Neural cell (in vitro differentiated cells): ENCODE measurements at regions not wholly inside any gene's neighbourhood (a gene's known extent, or its start where the extent isn't known, plus 50 kb on each side); places are given as distances from the start of the nearest gene placed in this dataset.

Source experiments
- H2AFZ ChIP-seq: fragments of 200-600, 300-800 bp; sonication (generic), shearing (Covaris generic); 2 replicates; pipeline ENCODE4 v1.6.0; 2014; ENCODE audit warnings: low read depth, mild to moderate bottlenecking, antibody characterized with exemption, low read length, moderate library complexity
- H3F3A ChIP-seq: fragments of 200-600 bp; shearing (Covaris generic); 2 replicates; pipeline ENCODE4 v1.6.1; 2016; ENCODE audit warnings: mild to moderate bottlenecking, moderate library complexity, mixed read lengths, antibody characterized with exemption, low read length; ENCODE audit not compliant: insufficient read depth, poor library complexity, severe bottlenecking
- H3K27ac ChIP-seq: fragments of 200-600, 300-800 bp; sonication (generic), shearing (Covaris generic); 2 replicates; pipeline ENCODE4 v1.5.1; 2014; ENCODE audit warnings: mild to moderate bottlenecking, low read length, moderate library complexity
- H3K27me3 ChIP-seq: fragments of 300-800, 200-600 bp; sonication (generic), shearing (Covaris generic); 2 replicates; pipeline ENCODE4 v1.6.0; 2014; ENCODE audit warnings: mild to moderate bottlenecking, low read depth, low read length, moderate library complexity; ENCODE audit not compliant: insufficient read depth
- H3K36me3 ChIP-seq: fragments of 300-800, 200-600 bp; sonication (generic), shearing (Covaris generic); 2 replicates; pipeline ENCODE4 v1.5.1; 2014; ENCODE audit warnings: mild to moderate bottlenecking, antibody characterized with exemption, low read length, moderate library complexity; ENCODE audit not compliant: insufficient read depth
- H3K4me2 ChIP-seq: fragments of 300-800, 200-600 bp; sonication (generic), shearing (Covaris generic); 2 replicates; pipeline ENCODE4 v1.6.0; 2014; ENCODE audit warnings: mild to moderate bottlenecking, low read length
- H3K4me3 ChIP-seq: fragments of 300-800, 200-600 bp; sonication (generic), shearing (Covaris generic); 2 replicates; pipeline ENCODE4 v1.5.1; 2014; ENCODE audit warnings: mild to moderate bottlenecking, low read length, moderate library complexity
- H3K79me2 ChIP-seq: fragments of 200-600 bp; shearing (Covaris generic); replicated peaks from 2 replicates; pipeline ENCODE4 v1.6.0; 2014; ENCODE audit warnings: mild to moderate bottlenecking, low read length, moderate library complexity; ENCODE audit not compliant: insufficient read depth
- H3K9ac ChIP-seq: fragments of 300-800, 200-600 bp; sonication (generic), shearing (Covaris generic); 2 replicates; pipeline ENCODE4 v1.6.1; 2016; ENCODE audit warnings: mild to moderate bottlenecking, low read length, mixed read lengths
- H3K9me2 ChIP-seq: fragments of 200-600 bp; shearing (Covaris generic); 2 replicates; pipeline ENCODE4 v1.6.1; 2016; ENCODE audit warnings: mild to moderate bottlenecking, low read length, mixed read lengths; ENCODE audit not compliant: insufficient read depth
- H3K9me3 ChIP-seq: fragments of 200-600, 300-800 bp; sonication (generic), shearing (Covaris generic); 2 replicates; pipeline ENCODE4 v1.6.1; 2016; ENCODE audit warnings: mild to moderate bottlenecking, mixed run types, low read length, moderate library complexity, mixed read lengths
- H4K20me1 ChIP-seq: fragments of 200-600 bp; shearing (Covaris generic); 2 replicates; pipeline ENCODE4 v1.6.1; 2016; ENCODE audit warnings: mild to moderate bottlenecking, mixed run types; ENCODE audit not compliant: insufficient read depth
- CTCF ChIP-seq: fragments of 450-650 bp; IDR thresholded peaks from 2 replicates; pipeline ENCODE4 v1.5.1; 2014; ENCODE audit warnings: antibody characterized with exemption, mild to moderate bottlenecking, moderate library complexity; ENCODE audit not compliant: poor library complexity, severe bottlenecking
- EP300 ChIP-seq: fragments of 450-650 bp; conservative IDR thresholded peaks from 2 replicates; pipeline ENCODE4 v1.6.1; 2014; ENCODE audit warnings: antibody characterized with exemption, mild to moderate bottlenecking, moderate library complexity; ENCODE audit not compliant: poor library complexity, severe bottlenecking
- MXI1 ChIP-seq: fragments of 450-650 bp; conservative IDR thresholded peaks from 2 replicates; pipeline ENCODE4 v1.6.1; 2014; ENCODE audit warnings: antibody characterized with exemption, mild to moderate bottlenecking; ENCODE audit not compliant: poor library complexity, severe bottlenecking
- POLR2AphosphoS5 ChIP-seq: IDR thresholded peaks from 2 replicates; pipeline ENCODE4 v1.6.1; 2012
- RAD21 ChIP-seq: fragments of 450-650 bp; conservative IDR thresholded peaks from 2 replicates; pipeline ENCODE4 v1.6.1; 2014; ENCODE audit warnings: antibody characterized with exemption, mild to moderate bottlenecking, moderate library complexity
- TAF1 ChIP-seq: IDR thresholded peaks from 2 replicates; pipeline ENCODE4 v1.6.1; 2012; ENCODE audit warnings: low read depth

DNA sequence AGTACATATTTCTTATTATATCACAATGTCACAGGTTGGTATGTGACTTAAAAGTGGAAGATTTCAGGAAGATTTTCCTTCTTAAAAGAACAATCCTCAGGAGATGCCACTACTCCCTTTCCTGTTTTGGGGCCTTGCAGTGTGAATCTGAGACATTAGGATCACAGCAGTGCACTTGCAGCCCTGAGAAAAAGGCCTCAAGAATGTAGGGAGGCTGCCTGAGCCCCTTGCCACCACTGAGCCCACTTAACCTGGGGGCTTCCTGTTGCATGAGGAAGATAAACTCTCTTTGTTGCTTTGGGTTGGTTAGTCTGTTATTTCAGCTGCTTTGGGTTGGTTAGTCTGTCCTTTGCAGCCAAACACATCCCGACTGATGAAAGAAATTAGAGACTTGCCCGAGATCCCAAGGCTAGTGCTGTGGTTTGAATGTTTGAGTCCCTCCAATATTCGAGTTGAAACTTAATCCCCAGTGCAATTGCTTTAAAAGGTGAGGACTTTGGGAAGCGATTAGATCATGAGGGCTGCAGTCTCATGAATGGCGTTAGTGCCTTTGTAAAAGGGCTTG, 151.3 kb upstream of the SP4 start:
- Histone ChIP-seq H3K79me2 (no peaks in the 10 kb centered on the region), H3K27me3 (no peaks in the 10 kb centered on the region), H3K4me3 (no peak overlapping the region), H3K9me3 (no peaks in the 10 kb centered on the region), H3K27ac (no peak overlapping the region), H3K36me3 (no peaks in the 10 kb centered on the region), H3K9ac (no peak overlapping the region), H3K4me2 (no peak overlapping the region), H3K9me2 (no peaks in the 10 kb centered on the region), H4K20me1 (no peaks in the 10 kb centered on the region), H2AFZ (no peak overlapping the region), H3F3A (no peaks in the 10 kb centered on the region)
- no peak for TF ChIP-seq CTCF
- TF ChIP-seq POLR2AphosphoS5: no peak
- TF ChIP-seq RAD21: no peak

DNA sequence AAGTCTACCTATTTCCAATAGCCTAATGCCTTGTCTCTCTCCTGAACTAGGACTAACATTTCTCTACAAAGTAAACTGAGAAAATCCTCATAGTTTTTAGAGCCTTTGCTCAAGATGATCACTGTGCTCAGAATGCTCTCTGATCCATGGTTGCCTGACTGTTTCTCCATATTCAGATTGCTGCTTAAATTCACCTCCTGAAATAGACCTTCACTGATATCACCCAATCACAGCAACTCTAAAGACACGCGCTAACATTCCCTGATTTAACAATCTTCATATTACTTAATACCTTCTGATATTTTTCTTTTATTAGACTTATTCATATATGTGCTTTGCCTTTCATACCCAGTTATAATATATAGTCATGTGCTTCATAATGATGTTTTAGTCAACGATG, 148.9 kb upstream of the SP4 start:
- no peaks in the 10 kb centered on the region for H3K27me3 ChIP-seq
- no peak overlapping the region for H2AFZ ChIP-seq
- TF ChIP-seq MXI1: no peak
- TF ChIP-seq CTCF: no peak
- H3K9me3 ChIP-seq: no peaks in the 10 kb centered on the region
- H3K79me2 ChIP-seq: no peaks in the 10 kb centered on the region
- no peak overlapping the region for H3K9ac ChIP-seq
- no peaks in the 10 kb centered on the region for H3K9me2 ChIP-seq
- no peak overlapping the region for H3K27ac ChIP-seq
- H3F3A ChIP-seq: no peaks in the 10 kb centered on the region
- H3K36me3 ChIP-seq: no peaks in the 10 kb centered on the region
- no peak overlapping the region for H3K4me3 ChIP-seq
- no peaks in the 10 kb centered on the region for H4K20me1 ChIP-seq
- H3K4me2 ChIP-seq: no peak overlapping the region

DNA sequence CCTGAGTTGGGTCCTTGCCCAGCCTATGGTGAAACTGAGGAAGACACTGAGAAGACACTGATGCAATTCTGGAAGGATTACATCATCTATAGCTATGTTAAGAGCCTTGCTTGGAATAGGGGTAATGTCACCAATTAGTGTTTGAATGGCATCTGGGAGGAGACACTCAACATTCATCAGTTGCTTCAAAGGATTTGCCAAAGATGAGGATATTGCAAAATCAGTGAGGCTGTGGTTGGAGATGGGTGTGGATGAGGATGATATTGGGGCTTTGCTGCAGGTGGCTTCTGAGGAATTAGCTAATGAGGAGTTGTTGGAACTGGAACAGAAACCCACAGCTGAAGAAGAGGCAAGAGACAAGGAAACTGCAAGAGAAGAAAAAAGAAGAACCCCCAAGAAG, 146.7 kb upstream of the SP4 start:
- no peak overlapping the region for H2AFZ ChIP-seq
- no peaks in the 10 kb centered on the region for H3K9me3 ChIP-seq
- H3K9ac ChIP-seq: no peak overlapping the region
- H4K20me1 ChIP-seq: no peaks in the 10 kb centered on the region
- no peaks in the 10 kb centered on the region for H3K9me2 ChIP-seq
- no peak overlapping the region for H3K27ac ChIP-seq
- H3K4me2 ChIP-seq: no peak overlapping the region
- H3K36me3 ChIP-seq: no peaks in the 10 kb centered on the region
- TF ChIP-seq RAD21 (no peak), TAF1 (no peak), POLR2AphosphoS5 (no peak), MXI1 (no peak), EP300 (no peak)
- H3K27me3 ChIP-seq: no peaks in the 10 kb centered on the region
- H3F3A ChIP-seq: no peaks in the 10 kb centered on the region
- H3K79me2 ChIP-seq: no peaks in the 10 kb centered on the region
- no peak overlapping the region for H3K4me3 ChIP-seq
